ENCODE measurements at regions not wholly inside any gene's neighbourhood (a gene's known extent, or its start where the extent isn't known, plus 50 kb on each side); places are given as distances from the start of the nearest gene placed in this dataset.
"Not testable (repeated sequence)": the region's sequence is repeated elsewhere in the genome, so short reads cannot be mapped to it uniquely, and the experiment has no call there.

- no peak for ATAC-seq
- no peaks in the 10 kb centered on the region for H3K4me1 Mint-ChIP-seq (ENCODE audit: low read depth)
- DNase-seq = no peak
These were observed 226.4 kb downstream of the FNDC1 start for GRCh38 chr6:159395609-159396008.

GRCh38 chr6:159392695-159393094, 223.5 kb downstream of the FNDC1 start:
- H3K9me3 Mint-ChIP-seq; H3K4me3 Mint-ChIP-seq; DNase-seq; ATAC-seq; H3K36me3 Mint-ChIP-seq (ENCODE audit: insufficient read depth); H3K4me1 Mint-ChIP-seq (ENCODE audit: low read depth): not testable (repeated sequence)
- peaks cover 37% of the 10 kb centered on the region for H3K27me3 Mint-ChIP-seq (ENCODE audit: low read depth)

More at GRCh38 chr6:159395609-159396008, 226.4 kb downstream of the FNDC1 start:
- peaks cover 28% of the 10 kb centered on the region for H3K27me3 Mint-ChIP-seq (ENCODE audit: low read depth)
- H3K9me3 Mint-ChIP-seq = no peaks in the 10 kb centered on the region
- no peaks in the 10 kb centered on the region for H3K36me3 Mint-ChIP-seq (ENCODE audit: insufficient read depth)
- no peak overlapping the region for H3K4me3 Mint-ChIP-seq

DNA sequence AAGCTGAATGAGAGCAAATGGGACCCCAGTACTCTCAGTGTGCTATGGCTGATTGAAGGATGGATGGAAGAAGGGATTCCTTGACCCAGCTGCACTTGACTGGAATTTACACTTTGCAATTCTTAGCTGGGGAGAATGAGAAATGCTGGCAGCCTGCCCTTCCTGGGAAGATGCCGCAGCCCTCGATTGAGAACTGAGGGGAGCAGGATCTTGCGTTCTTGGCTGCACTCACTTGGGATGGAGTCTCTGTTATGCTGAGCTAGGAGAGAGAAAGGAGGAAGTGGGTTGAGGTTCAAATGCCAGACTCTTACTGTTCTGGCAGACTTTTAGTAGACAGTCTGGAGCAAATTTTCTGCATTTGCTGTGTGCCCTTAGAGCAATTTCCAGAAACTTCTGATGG, 221.2 kb downstream of the FNDC1 start:
- ATAC-seq (no peak), DNase-seq (no peak)
- Mint-ChIP-seq H3K27me3 (ENCODE audit: low read depth) (peaks cover 34% of the 10 kb centered on the region), H3K9me3 (no peaks in the 10 kb centered on the region), H3K4me3 (no peak overlapping the region), H3K4me1 (ENCODE audit: low read depth) (no peaks in the 10 kb centered on the region), H3K36me3 (ENCODE audit: insufficient read depth) (no peaks in the 10 kb centered on the region)

GRCh38 chr6:159389695-159390094, 220.5 kb downstream of the FNDC1 start:
- no peak overlapping the region for H3K4me3 Mint-ChIP-seq
- H3K27me3 Mint-ChIP-seq (ENCODE audit: low read depth) = peaks cover 30% of the 10 kb centered on the region
- H3K4me1 Mint-ChIP-seq (ENCODE audit: low read depth) = no peaks in the 10 kb centered on the region
- ATAC-seq (no peak), DNase-seq (no peak)
- no peaks in the 10 kb centered on the region for H3K36me3 Mint-ChIP-seq (ENCODE audit: insufficient read depth)
- H3K9me3 Mint-ChIP-seq = no peaks in the 10 kb centered on the region

DNA sequence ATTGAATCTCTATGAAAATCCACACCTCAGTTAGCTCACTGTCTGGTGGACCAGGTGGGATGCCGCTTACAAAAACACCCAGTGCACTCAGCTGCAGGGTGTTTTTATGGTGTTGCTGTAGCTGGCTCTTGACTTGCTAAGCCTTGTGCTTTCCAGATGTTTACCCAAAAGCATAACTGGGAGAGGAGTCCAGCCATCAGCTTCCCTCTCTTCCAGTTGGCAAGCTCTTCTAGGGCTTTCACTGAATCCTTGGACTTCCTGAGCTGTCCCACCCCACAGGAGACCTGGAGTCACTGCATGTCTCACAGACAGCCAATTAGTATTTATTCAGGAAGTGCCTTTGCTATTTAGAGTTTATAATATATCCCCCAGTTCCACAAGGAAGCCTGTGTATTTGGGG, 210.9 kb downstream of the FNDC1 start:
- H3K36me3 Mint-ChIP-seq (ENCODE audit: insufficient read depth) = no peaks in the 10 kb centered on the region
- no peaks in the 10 kb centered on the region for H3K9me3 Mint-ChIP-seq

GRCh38 chr6:159378411-159379328, 209.5 kb downstream of the FNDC1 start:
- no peak overlapping the region for H3K4me3 Mint-ChIP-seq

More for the DNA sequence above, 210.9 kb downstream of the FNDC1 start:
- ATAC-seq (no peak), DNase-seq (no peak)
- Mint-ChIP-seq H3K4me3 (no peak overlapping the region), H3K27me3 (ENCODE audit: low read depth) (peaks cover 2% of the 10 kb centered on the region), H3K4me1 (ENCODE audit: low read depth) (no peaks in the 10 kb centered on the region)

DNA sequence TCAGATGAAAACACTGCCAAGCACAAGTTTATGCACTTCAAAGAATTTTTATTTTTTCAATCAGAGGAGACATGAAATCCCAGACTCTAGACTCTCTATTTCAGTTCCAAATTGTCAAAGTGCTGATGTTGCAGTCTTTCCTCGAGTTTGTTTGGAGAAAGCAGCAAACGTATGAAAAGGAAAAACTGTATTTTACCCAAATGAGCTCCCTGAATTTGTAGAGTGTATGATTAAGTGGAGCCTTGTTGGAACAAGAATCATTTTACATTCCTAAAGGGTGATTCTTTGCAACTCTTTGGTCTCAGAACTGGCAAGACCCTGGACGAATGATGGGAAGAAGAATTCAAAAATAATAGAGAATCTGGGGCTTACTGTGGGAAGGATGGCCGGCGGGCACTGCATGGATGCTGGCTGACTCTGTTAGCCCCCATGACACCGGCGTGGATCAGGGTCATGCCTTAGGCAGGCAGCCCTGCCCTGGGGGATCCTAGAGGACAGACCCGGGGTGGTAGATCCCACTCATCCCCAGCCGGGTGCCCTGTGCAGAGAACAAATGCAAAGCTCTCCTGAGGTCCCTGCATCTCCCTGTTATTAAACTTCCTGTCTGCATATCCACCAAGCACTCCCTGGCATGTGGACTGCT, 207.4 kb downstream of the FNDC1 start:
- ATAC-seq = no peak
- peaks cover 2% of the 10 kb centered on the region for H3K27me3 Mint-ChIP-seq (ENCODE audit: low read depth)
- DNase-seq = no peak
- no peaks in the 10 kb centered on the region for H3K9me3 Mint-ChIP-seq
- H3K36me3 Mint-ChIP-seq (ENCODE audit: insufficient read depth) = no peaks in the 10 kb centered on the region
- no peak overlapping the region for H3K4me3 Mint-ChIP-seq
- H3K4me1 Mint-ChIP-seq (ENCODE audit: low read depth) = no peaks in the 10 kb centered on the region

More at GRCh38 chr6:159378411-159379328, 209.5 kb downstream of the FNDC1 start:
- H3K36me3 Mint-ChIP-seq (ENCODE audit: insufficient read depth) = no peaks in the 10 kb centered on the region
- H3K9me3 Mint-ChIP-seq = no peaks in the 10 kb centered on the region
- H3K4me1 Mint-ChIP-seq (ENCODE audit: low read depth) = no peaks in the 10 kb centered on the region
- DNase-seq (no peak), ATAC-seq (no peak)
- H3K27me3 Mint-ChIP-seq (ENCODE audit: low read depth) = peaks cover 2% of the 10 kb centered on the region

DNA sequence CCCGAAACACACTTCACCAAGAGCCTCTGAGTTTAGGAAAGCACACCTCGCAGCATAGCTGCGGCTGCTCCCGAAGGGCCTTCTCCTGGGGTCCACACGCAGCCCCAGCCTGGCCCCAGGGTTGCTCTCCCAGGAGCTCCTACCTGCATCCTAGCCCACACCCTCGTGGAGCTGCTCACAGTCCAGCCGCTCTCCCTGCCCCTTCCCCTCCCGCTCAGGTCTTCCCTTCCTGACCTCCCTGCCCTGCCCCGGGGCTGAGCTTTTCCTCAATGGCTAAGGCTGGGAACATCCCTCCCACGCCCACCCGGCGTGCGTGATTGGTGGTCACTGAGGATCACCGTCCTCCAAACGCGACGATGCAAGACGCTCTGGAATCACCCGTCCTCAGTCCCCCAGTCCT, 205.8 kb downstream of the FNDC1 start:
- Mint-ChIP-seq H3K9me3 (peaks cover 4% of the 10 kb centered on the region), H3K36me3 (ENCODE audit: insufficient read depth) (no peaks in the 10 kb centered on the region), H3K4me3 (no peak overlapping the region), H3K27me3 (ENCODE audit: low read depth) (peaks cover 2% of the 10 kb centered on the region), H3K4me1 (ENCODE audit: low read depth) (no peaks in the 10 kb centered on the region)
- ATAC-seq = no peak
- DNase-seq = no peak

DNA sequence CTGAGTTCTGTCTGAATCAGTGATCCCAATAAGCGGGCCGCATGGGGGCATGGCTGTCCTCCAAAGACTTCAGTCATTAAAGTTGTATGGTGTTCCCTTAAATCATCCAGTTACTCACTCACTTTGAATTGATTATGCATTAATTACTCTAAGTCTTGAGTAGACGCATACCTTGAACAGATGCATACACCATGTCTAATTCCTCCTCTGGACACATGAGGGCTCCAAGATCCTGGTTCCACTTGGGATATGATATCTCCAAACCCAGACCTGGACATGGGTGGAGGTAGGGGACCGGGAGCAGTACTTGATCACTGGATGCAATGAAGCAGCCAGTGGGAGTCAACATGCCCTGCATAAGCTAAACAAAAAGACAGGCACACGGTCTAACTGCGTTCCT, 204.5 kb downstream of the FNDC1 start:
- no peak for ATAC-seq
- no peak for DNase-seq
- Mint-ChIP-seq H3K9me3 (peaks cover 5% of the 10 kb centered on the region), H3K4me3 (no peak overlapping the region), H3K4me1 (ENCODE audit: low read depth) (no peaks in the 10 kb centered on the region), H3K27me3 (ENCODE audit: low read depth) (peaks cover 2% of the 10 kb centered on the region), H3K36me3 (ENCODE audit: insufficient read depth) (no peaks in the 10 kb centered on the region)

GRCh38 chr6:159372333-159372732, 203.1 kb downstream of the FNDC1 start:
- no peaks in the 10 kb centered on the region for H3K4me1 Mint-ChIP-seq (ENCODE audit: low read depth)

DNA sequence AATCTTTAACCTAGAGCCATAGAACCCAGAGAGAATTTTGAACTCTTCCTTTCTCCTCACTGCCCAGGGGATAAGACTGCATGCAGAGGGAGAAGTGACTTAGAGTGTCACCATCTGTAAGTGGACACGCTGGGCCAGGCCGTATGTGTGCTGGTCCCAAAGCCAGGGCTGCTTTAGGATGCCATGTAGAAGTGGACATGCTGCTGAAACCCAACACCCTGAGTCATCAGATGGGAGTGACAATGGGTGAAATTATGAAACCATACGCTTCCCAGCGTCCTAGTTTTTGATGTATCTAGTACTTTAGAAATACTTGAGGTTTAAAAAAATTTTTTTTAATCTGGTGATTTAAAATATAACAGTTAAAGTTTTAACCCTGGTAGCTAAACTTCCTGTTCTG, 191.1 kb downstream of the FNDC1 start:
- no peaks in the 10 kb centered on the region for H3K36me3 Mint-ChIP-seq (ENCODE audit: insufficient read depth)
- H3K27me3 Mint-ChIP-seq (ENCODE audit: low read depth) = peaks cover 11% of the 10 kb centered on the region
- H3K4me3 Mint-ChIP-seq = no peak overlapping the region
- no peak for ATAC-seq
- no peaks in the 10 kb centered on the region for H3K4me1 Mint-ChIP-seq (ENCODE audit: low read depth)
- H3K9me3 Mint-ChIP-seq = no peaks in the 10 kb centered on the region
- DNase-seq = no peak

More at GRCh38 chr6:159372333-159372732, 203.1 kb downstream of the FNDC1 start:
- peaks cover 5% of the 10 kb centered on the region for H3K9me3 Mint-ChIP-seq
- ATAC-seq (no peak), DNase-seq (no peak)
- no peak overlapping the region for H3K4me3 Mint-ChIP-seq
- no peaks in the 10 kb centered on the region for H3K27me3 Mint-ChIP-seq (ENCODE audit: low read depth)
- no peaks in the 10 kb centered on the region for H3K36me3 Mint-ChIP-seq (ENCODE audit: insufficient read depth)

- no peaks in the 10 kb centered on the region for H3K36me3 Mint-ChIP-seq (ENCODE audit: insufficient read depth)
- ATAC-seq = no peak
- no peaks in the 10 kb centered on the region for H3K9me3 Mint-ChIP-seq
- DNase-seq = no peak
- no peaks in the 10 kb centered on the region for H3K4me1 Mint-ChIP-seq (ENCODE audit: low read depth)
- peaks cover 11% of the 10 kb centered on the region for H3K27me3 Mint-ChIP-seq (ENCODE audit: low read depth)
- H3K4me3 Mint-ChIP-seq = no peak overlapping the region
These were observed 190.5 kb downstream of the FNDC1 start for GRCh38 chr6:159359581-159360297.

DNA sequence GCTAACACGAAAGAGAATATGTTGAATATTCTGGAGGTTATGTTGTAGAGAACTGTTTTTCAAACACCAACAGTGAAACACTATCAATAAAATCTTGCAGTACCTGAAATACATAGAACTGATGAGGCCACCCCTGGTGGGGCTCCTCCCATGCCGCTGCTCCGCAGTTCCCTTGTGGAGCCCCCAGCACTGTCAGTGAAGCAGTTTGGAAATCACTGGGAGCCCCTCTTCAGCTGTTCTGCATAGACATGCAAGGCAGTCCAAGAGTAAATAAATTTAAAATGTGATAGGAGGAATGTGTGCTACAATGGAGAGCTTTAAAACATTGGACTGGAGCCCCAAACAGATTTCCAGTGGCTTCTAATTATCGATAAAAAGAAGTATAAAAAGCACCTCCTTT, 189.4 kb downstream of the FNDC1 start:
- H3K4me1 Mint-ChIP-seq (ENCODE audit: low read depth) = no peaks in the 10 kb centered on the region
- H3K4me3 Mint-ChIP-seq = no peak overlapping the region
- no peak for DNase-seq
- H3K27me3 Mint-ChIP-seq (ENCODE audit: low read depth) = peaks cover 11% of the 10 kb centered on the region
- H3K36me3 Mint-ChIP-seq (ENCODE audit: insufficient read depth) = no peaks in the 10 kb centered on the region
- no peak for ATAC-seq
- H3K9me3 Mint-ChIP-seq = no peaks in the 10 kb centered on the region

GRCh38 chr6:159357211-159357915, 188.2 kb downstream of the FNDC1 start:
- Mint-ChIP-seq H3K27me3 (ENCODE audit: low read depth) (peaks cover 9% of the 10 kb centered on the region), H3K4me1 (ENCODE audit: low read depth) (no peaks in the 10 kb centered on the region), H3K4me3 (no peak overlapping the region), H3K9me3 (no peaks in the 10 kb centered on the region), H3K36me3 (ENCODE audit: insufficient read depth) (no peaks in the 10 kb centered on the region)
- DNase-seq (no peak), ATAC-seq (no peak)

Measured in activated T-cell treated with anti-CD3 and anti-CD28 coated beads, Interleukin-2, amount 50 U/mL, for 4 hours (primary cell).